Panc1 (cell line): ENCODE measurements at regions not wholly inside any gene's neighbourhood (a gene's known extent, or its start where the extent isn't known, plus 50 kb on each side); places are given as distances from the start of the nearest gene placed in this dataset.

Experiments used
- POLR2AphosphoS5 ChIP-seq: IDR thresholded peaks from 2 replicates; pipeline ENCODE4 v1.6.1; 2012; ENCODE audit warnings: mild to moderate bottlenecking, low read depth, low read length, moderate library complexity
- SIN3A ChIP-seq: IDR thresholded peaks from 2 replicates; pipeline ENCODE4 v1.6.1; 2012; ENCODE audit warnings: low read depth, mild to moderate bottlenecking, low read length, moderate library complexity, borderline replicate concordance; ENCODE audit not compliant: insufficient read depth
- TCF7L2 ChIP-seq: IDR thresholded peaks from 2 replicates; pipeline ENCODE4 v1.6.1; 2011; ENCODE audit warnings: mild to moderate bottlenecking, low read depth, low read length, inconsistent platforms
- TF ChIP-seq, protein P1 (sequence below): fragments of 450-650 bp; IDR thresholded peaks from 2 replicates; pipeline ENCODE4 v1.5.1; 2017; ENCODE audit warnings: mild to moderate bottlenecking
- TF ChIP-seq, protein P2 (sequence below), 2 experiments: IDR thresholded peaks; 2 replicates each; pipeline ENCODE4 v1.6.1; 2011 to 2012; ENCODE audit warnings: low read depth in 2 of 2, control low read depth in 1 of 2, low read length in 1 of 2, mild to moderate bottlenecking in 1 of 2, moderate library complexity in 1 of 2; ENCODE audit not compliant: insufficient read depth in 1 of 2

DNA sequence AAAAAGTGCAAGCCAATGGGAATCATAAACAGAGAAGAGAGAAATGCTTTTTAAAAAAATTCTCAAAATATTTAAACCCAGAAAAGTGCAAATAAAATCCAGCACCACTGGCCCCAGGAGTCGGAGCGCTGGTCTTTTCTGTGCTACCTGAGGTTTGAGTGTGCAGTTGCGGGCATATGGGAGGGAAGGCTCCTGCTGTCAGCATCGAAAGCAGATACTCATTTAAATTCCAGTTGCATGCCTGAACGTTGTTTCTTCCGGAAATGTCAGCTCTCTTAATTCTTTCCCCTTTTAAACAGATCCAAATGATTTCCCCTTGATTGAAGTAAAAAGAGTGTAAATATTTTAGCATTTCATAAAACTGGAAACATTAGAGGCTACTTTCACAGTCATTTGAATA, 240.5 kb upstream of the GPR26 start:
- TF ChIP-seq, protein P1, sequence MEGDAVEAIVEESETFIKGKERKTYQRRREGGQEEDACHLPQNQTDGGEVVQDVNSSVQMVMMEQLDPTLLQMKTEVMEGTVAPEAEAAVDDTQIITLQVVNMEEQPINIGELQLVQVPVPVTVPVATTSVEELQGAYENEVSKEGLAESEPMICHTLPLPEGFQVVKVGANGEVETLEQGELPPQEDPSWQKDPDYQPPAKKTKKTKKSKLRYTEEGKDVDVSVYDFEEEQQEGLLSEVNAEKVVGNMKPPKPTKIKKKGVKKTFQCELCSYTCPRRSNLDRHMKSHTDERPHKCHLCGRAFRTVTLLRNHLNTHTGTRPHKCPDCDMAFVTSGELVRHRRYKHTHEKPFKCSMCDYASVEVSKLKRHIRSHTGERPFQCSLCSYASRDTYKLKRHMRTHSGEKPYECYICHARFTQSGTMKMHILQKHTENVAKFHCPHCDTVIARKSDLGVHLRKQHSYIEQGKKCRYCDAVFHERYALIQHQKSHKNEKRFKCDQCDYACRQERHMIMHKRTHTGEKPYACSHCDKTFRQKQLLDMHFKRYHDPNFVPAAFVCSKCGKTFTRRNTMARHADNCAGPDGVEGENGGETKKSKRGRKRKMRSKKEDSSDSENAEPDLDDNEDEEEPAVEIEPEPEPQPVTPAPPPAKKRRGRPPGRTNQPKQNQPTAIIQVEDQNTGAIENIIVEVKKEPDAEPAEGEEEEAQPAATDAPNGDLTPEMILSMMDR, result no peak
- TF ChIP-seq POLR2AphosphoS5 (no peak), TCF7L2 (no peak), SIN3A (no peak)
- TF ChIP-seq, protein P2, sequence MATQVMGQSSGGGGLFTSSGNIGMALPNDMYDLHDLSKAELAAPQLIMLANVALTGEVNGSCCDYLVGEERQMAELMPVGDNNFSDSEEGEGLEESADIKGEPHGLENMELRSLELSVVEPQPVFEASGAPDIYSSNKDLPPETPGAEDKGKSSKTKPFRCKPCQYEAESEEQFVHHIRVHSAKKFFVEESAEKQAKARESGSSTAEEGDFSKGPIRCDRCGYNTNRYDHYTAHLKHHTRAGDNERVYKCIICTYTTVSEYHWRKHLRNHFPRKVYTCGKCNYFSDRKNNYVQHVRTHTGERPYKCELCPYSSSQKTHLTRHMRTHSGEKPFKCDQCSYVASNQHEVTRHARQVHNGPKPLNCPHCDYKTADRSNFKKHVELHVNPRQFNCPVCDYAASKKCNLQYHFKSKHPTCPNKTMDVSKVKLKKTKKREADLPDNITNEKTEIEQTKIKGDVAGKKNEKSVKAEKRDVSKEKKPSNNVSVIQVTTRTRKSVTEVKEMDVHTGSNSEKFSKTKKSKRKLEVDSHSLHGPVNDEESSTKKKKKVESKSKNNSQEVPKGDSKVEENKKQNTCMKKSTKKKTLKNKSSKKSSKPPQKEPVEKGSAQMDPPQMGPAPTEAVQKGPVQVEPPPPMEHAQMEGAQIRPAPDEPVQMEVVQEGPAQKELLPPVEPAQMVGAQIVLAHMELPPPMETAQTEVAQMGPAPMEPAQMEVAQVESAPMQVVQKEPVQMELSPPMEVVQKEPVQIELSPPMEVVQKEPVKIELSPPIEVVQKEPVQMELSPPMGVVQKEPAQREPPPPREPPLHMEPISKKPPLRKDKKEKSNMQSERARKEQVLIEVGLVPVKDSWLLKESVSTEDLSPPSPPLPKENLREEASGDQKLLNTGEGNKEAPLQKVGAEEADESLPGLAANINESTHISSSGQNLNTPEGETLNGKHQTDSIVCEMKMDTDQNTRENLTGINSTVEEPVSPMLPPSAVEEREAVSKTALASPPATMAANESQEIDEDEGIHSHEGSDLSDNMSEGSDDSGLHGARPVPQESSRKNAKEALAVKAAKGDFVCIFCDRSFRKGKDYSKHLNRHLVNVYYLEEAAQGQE (IDR thresholded peaks at IDR 0.05; ENCODE audit: insufficient read depth in 1 of 2, low read depth in 2 of 2, low read length in 1 of 2), result no peak
